ENCODE measurements at regions not wholly inside any gene's neighbourhood (a gene's known extent, or its start where the extent isn't known, plus 50 kb on each side); places are given as distances from the start of the nearest gene placed in this dataset.

- no peak for TF ChIP-seq RFX5 (IDR thresholded peaks at IDR 0.05; ENCODE audit: low read depth, low read length)
- no peak for TF ChIP-seq CTCF (IDR thresholded peaks at IDR 0.05 in 2 of 3, conservative IDR thresholded peaks at IDR 0.05 in 1 of 3; ENCODE audit: control insufficient read depth in 2 of 3, extremely low read depth in 1 of 3, insufficient read depth in 1 of 3, low read depth in 3 of 3, low read length in 3 of 3)
- no peak for TF ChIP-seq HDAC2 (IDR thresholded peaks at IDR 0.05)
- no peak for TF ChIP-seq POLR2AphosphoS5 (IDR thresholded peaks at IDR 0.05; ENCODE audit: low read length)
- no peak for TF ChIP-seq IRF3 (IDR thresholded peaks at IDR 0.05)
- no peak for TF ChIP-seq SUZ12 (IDR thresholded peaks at IDR 0.05; ENCODE audit: unreplicated experiment)
- no peak for TF ChIP-seq ZNF274 (IDR thresholded peaks at IDR 0.05; ENCODE audit: insufficient read depth, insufficient read length)
- no peak for TF ChIP-seq POLR2A (IDR thresholded peaks at IDR 0.05; ENCODE audit: low read depth, low read length)
- TF ChIP-seq RCOR1 (conservative IDR thresholded peaks at IDR 0.05; ENCODE audit: low read depth, low read length), result no peak
These were observed 751.5 kb downstream of the CBLN4 start for GRCh38 chr20:55253781-55254180.

Data from GM12878 (cell line).